ENCODE measurements at regions not wholly inside any gene's neighbourhood (a gene's known extent, or its start where the extent isn't known, plus 50 kb on each side); places are given as distances from the start of the nearest gene placed in this dataset.

GRCh38 chr2:176978921-176979320 lies 233.7 kb upstream of the HNRNPA3 start:
- Histone ChIP-seq H3K27me3 (peaks cover 0 to 3% of the 10 kb centered on the region in 2 donors), H3K4me3 (no peak overlapping the region), H3K4me1 (no peaks in the 10 kb centered on the region), H3K27ac (no peak overlapping the region), H3K36me3 (no peaks in the 10 kb centered on the region), H3K9me3 (no peaks in the 10 kb centered on the region)
- DNase-seq (peak in 1 of 4 donors; percentile 21), ATAC-seq (no peak)
- intact Hi-C loops (cut with DNase I), result no loop called here
- TF ChIP-seq CTCF (IDR thresholded peaks at IDR 0.05), result no peak

- no peak for ATAC-seq
- Histone ChIP-seq H3K27me3 (peaks cover 0 to 3% of the 10 kb centered on the region in 2 donors), H3K36me3 (no peaks in the 10 kb centered on the region), H3K4me1 (no peaks in the 10 kb centered on the region), H3K4me3 (no peak overlapping the region), H3K9me3 (no peaks in the 10 kb centered on the region), H3K27ac (no peak overlapping the region)
- intact Hi-C loops (cut with DNase I), result no loop called here
- TF ChIP-seq CTCF (IDR thresholded peaks at IDR 0.05), result no peak
- DNase-seq, result no peak
Measured at GRCh38 chr2:176979981-176980710, 232.4 kb upstream of the HNRNPA3 start.

- TF ChIP-seq CTCF (IDR thresholded peaks at IDR 0.05), result no peak
- ATAC-seq (no peak), DNase-seq (no peak)
- no peaks in the 10 kb centered on the region for H3K36me3 ChIP-seq
- peaks cover 0 to 3% of the 10 kb centered on the region in 2 donors for H3K27me3 ChIP-seq
- intact Hi-C loops (cut with DNase I), result no loop called here
- H3K4me1 ChIP-seq, result no peaks in the 10 kb centered on the region
- no peak overlapping the region for H3K27ac ChIP-seq
- no peaks in the 10 kb centered on the region for H3K9me3 ChIP-seq
- no peak overlapping the region for H3K4me3 ChIP-seq
Measured at GRCh38 chr2:176984987-176985386, 227.6 kb upstream of the HNRNPA3 start.

GRCh38 chr2:176985871-176986270 lies 226.7 kb upstream of the HNRNPA3 start:
- no peak for TF ChIP-seq CTCF (IDR thresholded peaks at IDR 0.05)
- DNase-seq, result no peak
- H3K4me1 ChIP-seq, result no peaks in the 10 kb centered on the region
- H3K27me3 ChIP-seq, result peaks cover 0 to 3% of the 10 kb centered on the region in 2 donors
- no peak for ATAC-seq
- H3K9me3 ChIP-seq, result no peaks in the 10 kb centered on the region
- H3K4me3 ChIP-seq, result no peak overlapping the region
- intact Hi-C loops (cut with DNase I), result no loop called here
- H3K36me3 ChIP-seq, result no peaks in the 10 kb centered on the region
- H3K27ac ChIP-seq, result no peak overlapping the region

- DNase-seq (no peak), ATAC-seq (no peak)
- Histone ChIP-seq H3K9me3 (no peaks in the 10 kb centered on the region), H3K27me3 (peaks cover 0 to 3% of the 10 kb centered on the region in 2 donors), H3K27ac (no peak overlapping the region), H3K4me1 (no peaks in the 10 kb centered on the region), H3K36me3 (no peaks in the 10 kb centered on the region), H3K4me3 (no peak overlapping the region)
- intact Hi-C loops (cut with DNase I), result no loop called here
- no peak for TF ChIP-seq CTCF (IDR thresholded peaks at IDR 0.05)
Measured at GRCh38 chr2:176986487-176986886, 226.1 kb upstream of the HNRNPA3 start.

Measured in left lung (tissue), 4 donors.